ENCODE measurements at regions not wholly inside any gene's neighbourhood (a gene's known extent, or its start where the extent isn't known, plus 50 kb on each side); places are given as distances from the start of the nearest gene placed in this dataset.

DNA sequence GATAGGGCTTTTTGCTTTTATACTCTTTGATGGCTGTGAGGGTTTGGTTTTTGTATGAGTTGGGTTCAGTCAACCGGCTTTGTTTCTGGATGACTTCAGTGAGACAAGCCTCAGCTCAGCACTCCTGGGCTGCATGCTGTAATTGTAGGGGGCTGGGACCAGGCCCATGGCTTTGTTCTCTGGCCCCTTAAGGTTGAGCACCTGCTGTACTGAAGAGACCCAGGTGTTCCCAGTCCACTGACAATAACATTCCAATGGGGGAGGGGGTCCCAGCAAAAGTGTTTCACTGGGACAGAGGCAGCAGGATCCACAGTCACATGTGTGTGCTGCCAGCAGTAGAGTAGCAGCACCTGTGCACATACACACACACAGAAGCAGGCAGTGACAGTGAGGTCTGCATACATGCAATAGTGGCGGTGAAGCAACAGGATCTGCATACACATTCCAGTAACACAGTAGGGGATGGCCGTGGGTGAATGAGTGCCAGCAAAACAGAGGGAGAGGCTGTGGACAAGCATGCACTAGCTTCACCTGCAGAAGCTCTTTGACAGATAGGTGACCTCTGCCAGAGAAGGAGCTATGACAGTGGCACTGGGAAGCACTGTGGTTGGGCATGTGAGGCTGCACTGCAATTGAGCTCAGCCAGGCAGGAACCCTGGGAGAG, 240.4 kb downstream of the ASCL1 start:
- DNase-seq, result no peak

DNA sequence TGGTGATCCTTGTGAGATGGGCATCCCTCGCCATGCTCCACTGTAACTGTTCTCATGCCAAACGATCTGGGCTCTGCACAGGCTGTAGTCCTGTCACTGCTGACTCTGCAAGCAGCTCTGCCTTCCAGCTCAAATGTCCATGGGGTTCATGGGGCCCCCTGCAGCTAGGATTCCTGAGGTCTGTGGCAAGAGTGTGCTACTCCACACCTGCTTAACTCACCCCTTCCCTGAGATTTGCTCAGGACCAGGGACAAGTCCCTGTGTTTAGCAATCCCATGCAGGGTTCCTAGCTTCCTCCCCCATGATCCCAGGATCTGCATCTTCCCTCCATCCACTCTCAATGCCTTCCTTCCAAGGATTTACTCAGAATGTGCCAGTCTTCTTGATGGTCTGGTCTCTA, 241.0 kb downstream of the ASCL1 start:
- no peak for DNase-seq

DNA sequence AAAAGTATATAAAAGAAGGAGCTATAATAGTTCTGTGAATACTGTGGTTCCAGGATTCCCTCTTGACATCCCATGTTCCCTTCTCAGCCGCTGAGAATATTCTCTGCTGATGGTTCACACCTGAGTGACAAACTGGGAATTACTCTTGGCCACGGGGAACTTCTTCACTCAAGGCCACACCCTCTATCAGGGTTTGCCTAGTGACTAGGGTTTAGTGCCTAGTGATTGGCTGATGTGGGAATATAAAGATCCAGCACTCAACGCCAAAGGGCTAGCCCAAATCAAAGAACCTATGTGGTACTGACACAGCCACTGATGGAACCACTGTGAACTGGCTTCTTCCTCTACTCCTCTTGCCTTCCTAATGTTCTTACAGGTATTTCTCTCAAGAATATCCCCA, 248.4 kb downstream of the ASCL1 start:
- DNase-seq, result no peak

DNA sequence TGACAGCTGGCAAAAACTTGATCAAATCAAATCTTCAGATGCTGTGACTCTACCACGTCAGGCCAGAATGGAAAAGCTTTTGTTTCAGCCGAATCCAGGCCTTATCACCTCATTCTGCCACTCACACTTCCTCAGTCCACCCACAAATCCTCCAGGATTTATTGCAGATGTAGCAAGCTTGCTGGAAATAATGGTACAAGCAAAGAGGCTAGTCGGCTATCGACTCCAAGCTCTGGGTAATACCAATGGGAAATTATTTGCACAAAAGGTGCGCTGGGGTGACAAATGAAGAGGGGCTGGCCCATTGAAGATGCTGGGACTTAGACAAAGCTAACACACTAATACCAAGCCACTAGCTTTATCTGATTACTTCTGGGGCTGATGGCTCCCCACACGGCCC, 250.5 kb downstream of the ASCL1 start:
- no peak for DNase-seq

DNA sequence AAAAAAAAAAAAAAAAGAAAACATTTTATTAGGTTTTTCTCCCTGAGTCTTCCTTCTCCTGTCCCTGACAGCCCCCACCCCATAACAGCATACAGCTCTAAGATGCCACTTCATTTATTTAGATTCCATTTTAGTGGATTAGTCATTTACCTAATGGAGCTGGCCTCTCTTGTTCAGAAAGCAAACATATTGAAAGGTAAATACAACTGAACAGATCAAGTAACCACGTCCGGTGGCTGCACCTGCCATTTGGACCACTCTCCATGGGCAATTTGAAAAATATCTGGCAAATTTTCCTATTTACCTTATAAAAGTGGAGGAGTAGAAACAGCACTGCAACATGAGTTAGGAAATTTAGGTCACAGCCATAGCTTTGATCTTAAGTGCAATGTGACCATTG, 254.6 kb downstream of the C12orf42 start:
- DNase-seq, result peak; percentile 98

DNA sequence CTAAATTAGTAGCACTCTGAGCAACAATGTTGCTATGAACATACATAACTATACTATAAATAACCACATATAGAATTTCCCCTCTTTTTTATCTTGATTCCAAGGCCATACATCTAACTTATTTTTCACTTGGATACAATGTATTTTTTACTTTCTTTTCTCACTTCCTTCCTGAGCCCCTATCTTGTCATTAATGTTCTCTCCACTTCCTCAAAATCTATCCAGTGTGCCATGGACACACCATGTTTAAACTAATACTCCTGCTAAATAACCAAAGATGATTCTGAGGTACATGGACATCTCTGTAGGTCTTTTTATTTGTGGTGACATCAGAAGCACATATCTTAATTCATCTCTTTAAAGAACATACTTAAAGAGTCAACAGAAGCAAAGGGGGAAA, 251.2 kb downstream of the C12orf42 start:
- DNase-seq, result no peak

DNA sequence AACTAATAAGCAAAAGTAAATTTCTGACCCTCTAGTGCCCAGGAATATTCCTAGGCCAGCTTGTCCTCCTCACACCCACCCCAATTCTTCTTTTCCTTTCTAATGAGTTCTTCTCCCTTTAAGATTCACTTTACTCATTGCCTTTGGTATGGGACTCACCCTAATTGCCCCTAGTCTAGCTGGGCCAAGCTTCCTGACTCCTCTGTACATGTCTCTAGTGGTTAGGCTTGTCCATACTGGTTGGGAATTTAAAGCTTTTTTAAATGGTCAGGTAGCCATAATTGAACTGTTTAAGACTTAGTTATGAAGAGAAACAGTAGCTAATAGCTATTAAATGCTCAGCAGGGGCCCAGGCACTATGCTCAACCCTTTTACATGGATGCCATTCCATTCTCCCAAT, 248.2 kb downstream of the C12orf42 start:
- DNase-seq, result no peak

DNA sequence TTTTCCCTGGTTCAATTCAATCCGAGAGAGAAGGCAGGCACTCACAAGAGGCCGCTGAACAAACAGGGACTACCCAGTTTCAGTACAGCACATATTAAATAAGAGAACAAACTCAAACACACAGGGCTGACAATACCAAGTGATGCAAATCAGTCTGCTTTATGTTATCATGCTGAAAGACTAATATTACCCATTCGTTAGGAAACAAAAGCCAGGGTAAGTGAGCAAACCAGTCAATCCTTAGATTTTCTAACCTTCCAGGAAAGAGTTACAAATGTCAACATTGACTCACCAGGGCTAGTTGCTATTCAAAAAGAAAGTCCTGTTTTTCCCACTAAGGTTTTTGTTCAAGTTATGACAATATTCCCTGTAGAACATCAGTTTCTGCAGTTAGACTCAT, 246.2 kb downstream of the C12orf42 start:
- peak; percentile 74 for DNase-seq

DNA sequence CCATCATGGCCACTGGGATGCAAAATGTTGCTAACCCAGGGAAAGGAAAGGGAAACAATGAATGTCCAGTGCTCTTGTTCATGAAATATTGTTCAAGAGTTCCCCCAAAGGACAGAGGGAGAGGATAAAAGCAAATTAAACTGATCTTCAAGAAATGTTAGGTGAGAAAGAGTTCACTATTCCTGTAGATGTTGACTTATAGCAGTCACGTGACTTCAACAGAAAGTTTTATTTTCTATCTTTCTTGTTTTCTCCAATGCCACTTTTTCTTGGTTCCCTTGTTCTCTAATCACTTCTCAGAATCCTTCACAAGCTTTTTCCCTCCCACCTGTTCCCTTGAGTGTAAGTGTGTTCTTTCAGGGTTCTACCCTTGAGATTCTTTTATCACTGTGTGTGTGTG, 245.3 kb downstream of the C12orf42 start:
- DNase-seq, result no peak
